HG03575 (cell line): ENCODE measurements at regions not wholly inside any gene's neighbourhood (a gene's known extent, or its start where the extent isn't known, plus 50 kb on each side); places are given as distances from the start of the nearest gene placed in this dataset.

ENCODE experiments used
- ATAC-seq: cut with Tn5 transposase; IDR thresholded peaks from one replicate; pipeline ENCODE4 v1.9.1; 2021; ENCODE audit not compliant: unreplicated experiment, insufficient number of reproducible peaks, low FRiP score; ENCODE audit errors: extremely low read depth

GRCh38 chr3:76047368-76047767 lies 262.0 kb upstream of the ZNF717 start:
- no peak for ATAC-seq

DNA sequence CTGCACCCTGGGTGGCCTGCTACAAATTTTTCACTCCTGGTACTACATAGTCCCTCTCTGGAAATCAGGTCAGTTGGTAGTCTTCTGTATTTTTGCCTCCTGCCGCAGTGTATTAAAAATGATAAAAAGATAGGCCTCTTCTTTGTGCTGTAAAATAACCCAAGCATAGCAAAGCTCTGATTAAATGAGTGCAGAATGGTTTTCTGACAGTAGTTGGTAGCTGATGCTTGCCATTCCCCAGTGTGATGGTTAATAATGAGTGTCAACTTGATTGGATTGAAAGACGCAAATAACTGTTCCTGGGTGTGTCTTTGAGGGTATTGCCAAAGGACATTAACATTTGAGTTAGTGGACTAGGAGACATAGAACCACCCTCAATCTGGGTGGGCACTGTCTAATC lies 264.4 kb upstream of the ZNF717 start:
- no peak for ATAC-seq

- ATAC-seq: no peak
Observed at GRCh38 chr3:76051145-76051544, 265.8 kb upstream of the ZNF717 start.

DNA sequence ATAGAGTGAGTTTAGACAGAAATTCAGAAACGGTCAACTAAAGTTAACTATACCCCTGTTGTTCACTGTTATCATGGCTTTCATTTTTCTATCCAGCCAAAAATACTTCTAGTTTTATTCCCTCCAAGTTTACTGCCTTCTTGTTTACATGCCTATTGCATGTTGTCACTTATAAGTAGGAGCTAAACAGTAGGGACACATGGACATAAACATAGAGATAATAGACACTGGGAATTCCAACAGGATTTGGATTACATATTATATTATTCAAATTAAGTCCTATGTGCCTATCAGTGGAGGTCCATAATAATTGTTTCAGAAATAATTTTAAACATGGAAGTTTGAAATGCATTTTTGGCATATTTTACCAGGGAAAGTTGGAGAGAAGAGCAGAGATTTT lies 269.1 kb upstream of the ZNF717 start:
- no peak for ATAC-seq

- no peak for ATAC-seq
Observed at GRCh38 chr3:76061654-76062053, 276.3 kb upstream of the ZNF717 start.

DNA sequence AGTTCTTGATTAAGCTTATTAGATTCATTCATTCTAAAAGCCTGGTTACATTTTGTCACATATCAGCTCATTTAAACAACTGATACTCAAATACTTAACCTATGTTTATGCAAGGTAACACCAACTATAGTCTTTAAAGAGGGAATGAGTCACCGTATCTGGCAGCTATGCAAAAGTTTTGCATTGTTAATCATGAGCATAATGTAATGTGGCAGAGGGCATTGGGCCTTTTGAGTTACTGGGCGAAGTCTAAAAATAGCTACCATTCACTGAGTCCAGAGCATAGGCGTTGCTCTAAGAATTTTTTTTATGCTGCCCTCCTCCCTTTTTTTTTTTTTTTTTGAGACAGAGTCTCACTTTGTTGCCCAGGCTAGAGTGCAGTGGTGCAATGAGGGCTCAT lies 277.7 kb upstream of the ZNF717 start:
- ATAC-seq: no peak

- no peak for ATAC-seq
Observed at GRCh38 chr3:76063811-76064210, 278.5 kb upstream of the ZNF717 start.

GRCh38 chr3:76065964-76066363 lies 280.6 kb upstream of the ZNF717 start:
- ATAC-seq: no peak

DNA sequence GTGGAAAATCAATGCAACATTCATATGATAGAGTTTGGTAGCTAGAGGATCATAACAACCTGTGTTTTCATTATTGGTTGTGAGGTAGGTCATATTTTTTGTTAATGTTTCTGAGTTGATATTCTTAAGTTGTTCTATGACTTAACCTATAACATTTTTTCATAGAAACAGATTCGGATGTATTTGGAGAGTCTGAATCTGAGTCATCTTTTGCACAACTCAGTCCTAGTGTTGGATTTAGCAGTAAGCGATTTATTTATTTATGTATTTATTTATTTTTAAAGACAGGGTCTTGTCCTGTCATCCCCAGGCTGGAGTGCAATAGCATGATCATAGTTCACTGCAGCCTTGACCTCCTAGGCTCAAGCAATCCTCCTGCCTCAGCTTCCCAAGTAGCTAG lies 292.8 kb upstream of the ZNF717 start:
- no peak for ATAC-seq

DNA sequence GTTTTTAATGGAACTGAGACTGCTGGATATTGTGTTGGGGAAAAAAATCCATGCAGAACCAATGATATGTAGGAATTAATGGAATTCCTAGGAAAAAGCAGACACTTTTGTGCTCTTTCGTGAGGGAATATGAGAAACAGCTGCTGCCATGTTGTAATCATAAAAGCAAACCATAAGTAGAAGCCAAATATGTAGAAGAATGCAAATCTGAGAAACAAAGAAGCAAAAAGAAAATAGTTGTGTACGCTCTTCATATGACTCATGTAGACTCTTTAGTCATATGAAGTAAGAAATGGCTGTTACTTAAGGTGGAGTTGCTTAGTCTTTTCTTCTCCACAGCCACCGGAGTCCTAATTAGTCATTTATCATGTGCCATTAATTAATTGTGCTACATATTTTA lies 298.6 kb upstream of the ZNF717 start:
- no peak for ATAC-seq

- ATAC-seq: no peak
Observed at GRCh38 chr3:76096036-76096435, 310.7 kb upstream of the ZNF717 start.

DNA sequence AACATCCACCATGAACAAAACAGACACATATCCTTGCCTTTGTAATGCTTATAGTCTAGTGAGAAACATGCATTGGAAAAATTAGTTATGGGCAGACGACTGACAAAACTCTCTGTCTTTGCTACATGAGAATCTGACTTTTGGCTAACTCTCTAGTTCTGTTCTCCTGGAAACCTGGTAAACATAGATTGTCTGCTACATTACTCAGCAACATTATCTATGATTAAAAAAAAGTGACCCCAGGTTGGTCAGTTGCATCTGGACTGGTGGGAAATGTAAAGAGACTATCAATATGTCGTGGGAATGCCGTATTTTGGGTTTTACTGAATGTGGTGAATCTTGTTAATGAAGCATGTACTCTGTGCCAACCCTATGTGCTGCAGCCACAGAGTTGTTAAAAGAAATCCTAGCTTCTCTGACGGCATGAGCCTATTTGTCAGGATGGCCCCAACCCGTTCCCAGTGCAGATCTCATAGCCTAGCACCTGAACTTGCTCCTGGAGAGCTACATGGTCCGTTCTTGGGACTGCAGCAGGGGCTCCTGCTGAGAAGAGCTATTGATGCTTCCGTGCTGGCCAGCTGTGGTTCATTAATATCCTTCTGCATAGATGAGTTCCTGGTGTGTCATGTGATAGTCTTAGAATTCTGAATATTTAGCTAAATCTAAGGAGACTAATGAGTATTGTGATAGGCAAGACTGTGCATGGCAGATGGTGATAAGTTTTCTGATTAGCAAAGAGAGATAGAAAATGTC lies 311.7 kb upstream of the ZNF717 start:
- ATAC-seq: no peak

DNA sequence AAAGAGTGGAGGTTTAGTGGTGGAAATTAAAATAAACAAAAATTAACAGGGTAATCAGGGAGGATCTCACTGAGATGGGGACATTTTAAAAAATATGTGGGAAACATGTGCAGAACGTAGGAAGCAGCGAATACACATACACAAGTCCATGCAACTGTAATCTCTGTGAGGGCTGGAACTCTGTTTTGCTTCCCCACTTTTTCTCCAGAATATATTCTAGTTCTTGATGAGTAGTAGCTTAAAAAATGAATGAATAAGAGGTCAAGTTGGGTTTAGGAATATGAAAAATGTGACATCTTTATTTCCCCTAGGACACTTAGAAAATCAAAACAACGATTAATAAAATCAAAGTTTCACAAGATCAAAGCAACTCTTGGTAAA lies 312.2 kb upstream of the ZNF717 start:
- ATAC-seq: no peak

DNA sequence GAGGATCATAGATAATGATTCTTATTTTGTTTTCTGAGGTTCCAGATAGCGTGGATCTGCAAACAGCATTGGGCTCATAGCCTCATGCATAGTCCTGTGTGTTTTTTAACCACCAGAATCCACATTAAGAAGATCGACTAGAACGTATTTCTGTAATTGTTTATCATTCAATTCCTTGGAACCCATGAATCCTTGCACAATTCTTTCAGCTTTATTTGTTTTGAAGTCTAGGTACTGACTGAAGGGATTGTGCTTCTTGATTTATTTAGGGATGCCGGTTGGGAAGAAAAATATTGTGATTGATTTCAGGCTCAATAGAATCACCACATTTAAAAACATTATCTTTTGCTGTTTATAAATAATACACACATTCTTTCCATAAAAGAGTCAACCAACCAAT lies 314.6 kb upstream of the ZNF717 start:
- ATAC-seq: no peak

GRCh38 chr3:76107935-76108570 lies 322.7 kb upstream of the ZNF717 start:
- no peak for ATAC-seq

GRCh38 chr3:76111808-76112207 lies 326.5 kb upstream of the ZNF717 start:
- ATAC-seq: no peak

GRCh38 chr3:76122007-76122406 lies 336.7 kb upstream of the ZNF717 start:
- no peak for ATAC-seq

DNA sequence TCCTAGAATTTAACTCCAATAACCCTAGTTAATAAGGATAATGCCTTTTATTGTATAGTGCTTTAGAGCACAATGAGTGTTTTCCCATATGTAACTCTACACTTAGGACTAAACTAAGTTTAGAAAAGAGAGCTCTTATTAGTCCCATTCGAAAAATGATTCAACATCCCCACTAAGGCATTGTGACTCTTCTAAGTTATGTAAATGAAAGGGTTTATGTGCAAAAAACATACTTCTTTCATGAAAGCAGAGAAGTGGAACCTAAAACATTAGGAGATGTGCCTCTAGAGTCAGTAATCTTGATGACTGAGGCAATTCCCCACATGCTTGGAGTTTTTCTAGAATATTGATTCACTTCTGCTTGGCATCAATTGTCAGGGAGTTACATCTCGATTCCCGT lies 344.1 kb upstream of the ZNF717 start:
- ATAC-seq: no peak

- ATAC-seq: no peak
Observed at GRCh38 chr3:76131396-76132153, 346.2 kb upstream of the ZNF717 start.

DNA sequence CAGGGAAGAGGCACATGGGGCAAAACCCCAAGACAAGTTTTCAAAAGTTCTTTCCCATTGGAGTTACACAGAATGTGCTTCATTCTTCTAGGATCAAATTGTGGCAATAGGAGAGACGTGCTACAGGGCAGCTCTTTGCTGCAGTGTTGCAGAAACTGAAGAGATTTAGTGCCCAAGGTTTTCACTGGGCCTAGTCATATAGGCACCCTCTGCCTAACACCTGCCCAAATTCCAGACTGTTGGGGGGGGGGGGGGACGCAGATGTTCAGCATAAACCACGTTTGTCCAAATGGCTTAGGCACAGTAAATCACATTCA lies 346.8 kb upstream of the ZNF717 start:
- ATAC-seq: no peak
